ENCODE measurements at regions not wholly inside any gene's neighbourhood (a gene's known extent, or its start where the extent isn't known, plus 50 kb on each side); places are given as distances from the start of the nearest gene placed in this dataset.
"Not testable (repeated sequence)": the region's sequence is repeated elsewhere in the genome, so short reads cannot be mapped to it uniquely, and the experiment has no call there.

DNA sequence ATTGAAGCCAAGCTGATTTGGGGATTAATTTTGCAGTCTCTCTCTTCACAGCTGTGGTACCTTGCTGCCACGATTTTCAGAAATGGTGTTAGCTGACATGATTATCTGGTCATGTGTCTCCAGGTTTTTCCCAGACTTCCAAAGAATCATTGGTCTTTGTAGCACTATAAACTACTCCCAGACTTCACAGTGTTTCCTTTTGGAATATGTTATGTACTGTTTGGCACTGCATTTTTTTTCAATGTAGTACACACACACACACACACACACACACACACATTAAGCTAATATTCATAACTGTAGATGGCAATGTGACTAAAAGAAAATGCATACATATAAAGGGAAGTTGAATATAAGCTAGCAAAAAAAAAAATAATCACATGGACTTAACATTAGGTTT lies 856.6 kb upstream of the SPRY2 start:
- no peak for DNase-seq

- no peak for DNase-seq
Measured at GRCh38 chr13:81194362-81194761, 853.4 kb upstream of the SPRY2 start.

- DNase-seq = no peak
Measured at GRCh38 chr13:81184556-81185265, 843.8 kb upstream of the SPRY2 start.

DNA sequence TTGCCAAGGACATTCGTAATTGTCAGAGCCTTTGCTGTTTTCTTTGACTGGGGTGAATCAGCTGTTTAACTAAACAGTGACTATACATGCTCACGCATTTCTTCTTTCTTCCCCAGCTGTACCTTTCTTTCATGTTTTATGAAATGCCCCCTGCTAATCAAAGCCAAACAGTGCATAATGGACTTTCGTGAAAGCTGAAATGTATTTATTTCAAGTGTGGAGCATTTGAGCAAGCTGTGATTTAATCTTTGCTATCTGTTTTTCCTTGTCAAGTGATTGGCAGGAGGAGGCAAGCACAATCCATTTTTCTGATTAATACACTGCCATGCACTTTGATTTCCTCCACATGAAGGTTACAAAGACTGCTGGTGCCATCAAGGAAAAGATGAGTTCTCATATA lies 831.7 kb upstream of the SPRY2 start:
- DNase-seq = no peak

- peak; percentile 43 for DNase-seq
Measured at GRCh38 chr13:81171065-81171647, 830.2 kb upstream of the SPRY2 start.

GRCh38 chr13:81163823-81164222 lies 822.9 kb upstream of the SPRY2 start:
- not testable (repeated sequence) for DNase-seq

- no peak for DNase-seq
Measured at GRCh38 chr13:81153478-81153877, 812.6 kb upstream of the SPRY2 start.

DNA sequence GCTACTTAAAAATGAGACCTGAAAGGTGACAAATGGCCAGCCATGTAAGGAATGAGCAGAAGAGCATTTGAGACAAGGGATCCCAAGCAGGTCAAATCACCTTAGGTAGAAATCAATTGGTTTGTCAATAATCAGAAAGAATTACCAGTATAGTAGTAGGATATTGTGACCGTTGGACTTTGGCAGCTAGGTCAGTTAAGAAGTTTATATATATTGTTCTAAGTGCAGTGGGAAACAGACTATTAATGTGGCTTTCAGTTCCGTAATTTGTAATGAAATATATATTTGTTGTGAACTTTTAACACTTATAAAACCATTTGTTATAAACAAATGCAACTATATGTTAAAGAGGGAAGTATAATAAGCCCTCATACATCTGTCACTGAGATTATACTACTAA lies 807.9 kb upstream of the SPRY2 start:
- DNase-seq = no peak

- DNase-seq = not testable (repeated sequence)
Measured at GRCh38 chr13:81146576-81146975, 805.6 kb upstream of the SPRY2 start.

- no peak for DNase-seq
Measured at GRCh38 chr13:81142306-81142999, 801.5 kb upstream of the SPRY2 start.

GRCh38 chr13:81140675-81141074 lies 799.7 kb upstream of the SPRY2 start:
- no peak for DNase-seq

DNA sequence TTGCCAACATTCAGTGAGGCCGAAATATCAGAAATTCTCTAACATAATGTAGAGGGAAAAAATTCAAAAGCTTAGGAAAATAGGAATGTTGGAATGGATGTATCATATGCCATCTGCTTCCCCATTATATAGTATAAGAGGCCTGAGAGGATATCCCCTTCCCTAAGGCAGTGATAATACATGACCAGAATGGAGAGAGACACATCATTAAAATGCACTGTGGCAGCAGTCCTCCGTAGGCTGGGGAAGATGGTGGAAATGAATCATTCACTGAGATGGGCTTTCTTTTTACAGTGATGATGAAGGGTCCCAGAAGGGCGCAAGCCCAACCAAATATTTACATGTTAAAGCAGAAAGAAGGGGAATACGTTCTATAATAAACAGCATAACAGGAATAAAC lies 799.1 kb upstream of the SPRY2 start:
- DNase-seq = no peak

DNA sequence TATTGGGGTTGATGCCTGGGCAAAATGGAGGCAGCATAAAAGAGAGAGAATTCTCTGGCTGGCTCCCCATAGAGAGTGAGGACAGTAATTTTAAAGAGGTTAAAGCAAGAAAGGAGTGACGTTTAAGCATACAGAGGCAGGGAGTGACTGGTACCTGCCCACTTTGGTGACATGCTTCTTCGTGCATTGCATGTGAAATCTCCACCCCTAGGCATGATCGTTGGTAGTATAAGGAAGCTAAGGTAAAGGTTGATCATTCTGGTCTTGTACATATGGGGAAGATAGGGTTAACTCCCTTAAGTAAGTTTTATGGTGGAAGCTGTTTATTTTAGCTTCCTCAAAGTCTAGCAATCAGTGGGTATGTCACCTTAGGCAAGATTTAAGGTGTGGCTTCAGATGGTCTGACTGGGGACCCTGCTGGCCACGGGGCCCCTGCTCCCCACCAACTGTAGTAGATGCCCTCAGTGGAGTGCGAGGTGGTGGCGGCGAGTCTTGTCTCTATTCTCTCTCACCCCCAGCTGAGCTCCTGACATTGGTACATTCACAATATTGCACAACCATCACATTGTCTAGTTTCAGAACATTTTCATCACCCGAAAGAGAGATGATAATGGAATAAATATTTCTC lies 797.5 kb upstream of the SPRY2 start:
- no peak for DNase-seq

GRCh38 chr13:81133066-81133465 lies 792.1 kb upstream of the SPRY2 start:
- DNase-seq = no peak

DNA sequence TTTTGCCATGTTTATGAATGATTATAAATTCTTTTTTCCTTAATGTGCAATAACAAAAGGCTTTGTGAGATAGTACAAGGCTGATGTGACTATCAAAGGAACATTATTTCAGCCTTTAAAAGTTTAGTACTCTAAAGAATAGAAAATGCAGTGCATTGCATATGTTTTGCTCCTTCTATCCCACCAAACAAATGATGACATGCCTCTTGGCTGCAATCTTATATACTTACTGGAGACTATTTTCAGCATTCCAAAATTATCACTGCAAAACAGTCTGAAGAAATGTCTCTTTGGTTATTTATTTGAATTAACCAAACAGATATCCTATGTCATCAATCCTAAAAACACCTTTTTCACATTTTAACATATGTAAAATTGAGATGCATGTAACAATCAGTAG lies 776.5 kb upstream of the SPRY2 start:
- no peak for DNase-seq

GRCh38 chr13:81116461-81117282 lies 775.7 kb upstream of the SPRY2 start:
- no peak for DNase-seq

DNA sequence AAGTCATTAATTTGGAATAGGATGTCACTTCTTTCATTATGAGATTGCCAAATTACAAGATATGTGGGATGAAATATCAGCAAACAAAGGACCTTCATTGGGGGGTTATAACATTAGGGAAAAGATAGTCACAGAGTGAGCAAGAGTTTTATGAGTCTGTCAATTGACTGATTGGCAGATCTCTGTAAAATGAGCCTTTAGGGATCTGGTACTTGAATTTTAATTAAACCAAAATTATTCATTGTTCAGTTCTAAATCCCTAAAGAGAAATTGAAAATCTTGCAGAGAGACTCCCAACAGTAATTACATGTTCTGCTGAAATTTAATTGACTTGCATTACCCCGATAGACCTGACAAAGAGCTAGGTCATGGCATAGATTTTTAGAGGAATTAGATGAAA lies 768.1 kb upstream of the SPRY2 start:
- DNase-seq = no peak

GRCh38 chr13:81106348-81106747 lies 765.4 kb upstream of the SPRY2 start:
- DNase-seq = no peak

DNA sequence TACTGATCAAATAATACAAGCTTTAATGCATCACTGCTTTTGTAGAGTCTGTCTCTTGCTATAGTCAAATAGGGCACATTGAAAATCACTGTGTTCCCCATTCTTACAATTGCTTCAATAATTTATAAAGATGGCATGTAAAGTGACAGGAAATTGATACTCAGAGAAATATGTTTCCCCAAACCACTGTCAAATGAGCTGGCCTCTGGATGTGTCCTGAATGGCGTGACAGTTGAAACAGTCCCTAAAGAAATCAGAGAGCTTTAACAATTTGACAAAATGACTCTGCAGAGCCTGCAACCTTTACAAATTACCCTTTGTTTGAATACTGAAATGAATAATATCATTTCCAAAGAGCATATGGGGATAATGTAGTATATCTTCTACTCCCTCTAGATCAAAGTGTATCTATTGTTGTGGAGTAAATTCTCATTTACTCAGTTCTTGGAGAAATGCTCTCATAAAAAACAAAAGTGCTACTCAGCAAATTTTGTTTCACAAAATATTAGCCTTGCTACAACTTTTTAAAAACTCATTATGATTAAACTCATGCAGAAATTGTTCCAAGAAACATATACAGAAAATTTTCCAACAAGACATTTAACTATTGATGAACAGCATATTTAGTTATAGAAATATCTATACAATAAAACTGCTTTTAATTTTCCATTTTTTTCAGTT lies 763.2 kb upstream of the SPRY2 start:
- no peak for DNase-seq

DNA sequence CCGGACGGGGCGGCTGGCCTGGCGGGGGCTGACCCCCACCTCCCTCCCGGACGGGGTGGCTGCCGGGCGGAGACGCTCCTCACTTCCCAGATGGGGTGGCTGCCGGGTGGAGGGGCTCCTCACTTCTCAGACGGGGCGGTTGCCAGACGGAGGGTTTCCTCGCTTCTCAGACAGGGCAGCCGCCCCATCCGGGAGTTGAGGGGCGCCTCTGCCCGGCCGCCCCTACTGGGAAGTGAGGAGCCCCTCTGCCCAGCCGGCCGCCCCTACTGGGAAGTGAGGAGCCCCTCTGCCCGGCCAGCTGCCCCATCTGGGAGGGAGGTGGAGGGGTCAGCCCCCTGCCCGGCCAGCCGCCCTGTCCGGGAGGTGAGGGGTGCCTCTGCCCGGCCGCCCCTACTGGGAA lies 761.1 kb upstream of the SPRY2 start:
- not testable (repeated sequence) for DNase-seq

DNA sequence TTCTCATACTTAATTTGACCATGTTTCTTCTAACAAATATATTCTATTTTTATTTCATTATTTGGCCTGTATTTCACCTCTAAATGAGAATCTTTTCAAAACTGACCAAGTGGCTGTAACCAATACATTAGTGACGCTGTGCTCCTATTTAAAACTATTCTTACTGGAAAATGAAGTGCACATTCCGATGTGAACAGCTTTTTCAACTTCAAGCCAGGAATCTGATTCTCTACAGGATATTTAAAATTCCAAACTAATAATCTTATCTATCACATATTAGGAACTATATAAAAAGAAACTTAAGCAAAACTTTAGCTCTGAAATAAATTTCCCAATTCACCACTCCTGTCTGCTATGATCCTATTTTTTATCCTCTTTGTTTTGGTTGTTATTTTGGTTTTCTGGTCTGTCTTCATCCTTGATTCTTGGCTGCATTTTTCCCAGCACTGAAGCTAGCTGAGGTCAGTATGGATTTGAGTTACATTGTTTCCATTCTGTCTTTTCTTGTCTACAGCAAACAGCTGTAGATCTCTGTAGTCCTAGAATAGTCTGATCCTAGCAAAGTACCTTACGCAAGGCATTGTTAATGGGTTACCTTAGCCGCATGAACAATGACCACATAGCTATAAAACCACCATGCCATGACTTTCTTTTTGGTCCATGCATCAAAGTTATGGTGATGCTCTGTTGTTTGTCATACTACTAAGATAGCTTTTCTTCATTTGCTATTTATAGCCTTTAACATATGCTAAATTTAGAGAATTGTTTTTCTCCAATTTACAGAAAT lies 748.6 kb upstream of the SPRY2 start:
- no peak for DNase-seq

Data from COR-L47 (cell line).